Vagina (tissue), 2 donors: ENCODE measurements at regions not wholly inside any gene's neighbourhood (a gene's known extent, or its start where the extent isn't known, plus 50 kb on each side); places are given as distances from the start of the nearest gene placed in this dataset.

Experiments used
- CTCF ChIP-seq, 3 experiments: fragments of 450-650 bp in 2 of 3; fragments of 200-600 bp in 1 of 3; sonication (generic) in 1 of 3; IDR thresholded peaks; one replicate each; pipeline ENCODE4 v1.5.1; 2017 to 2019; ENCODE audit warnings: antibody characterized with exemption in 3 of 3, mild to moderate bottlenecking in 2 of 3, moderate library complexity in 2 of 3
- POLR2AphosphoS5 ChIP-seq, 2 donors: sonication (generic); formaldehyde crosslinking; IDR thresholded peaks; one replicate each; pipeline ENCODE4 v1.9.0; 2017; ENCODE audit warnings: antibody characterized with exemption in 2 of 2, mild to moderate bottlenecking in 2 of 2, low read depth in 1 of 2; ENCODE audit not compliant: insufficient read depth in 1 of 2

GRCh38 chr22:49224243-49224642 lies 603.4 kb downstream of the BRD1 start:
- TF ChIP-seq CTCF (IDR thresholded peaks at IDR 0.05) (no peak), POLR2AphosphoS5 (IDR thresholded peaks at IDR 0.05; ENCODE audit: insufficient read depth in 1 of 2, low read depth in 1 of 2) (no peak)
